DMS79 treated with DMSO at 0.1 percent for 48 hours (cell line): ENCODE measurements at regions not wholly inside any gene's neighbourhood (a gene's known extent, or its start where the extent isn't known, plus 50 kb on each side); places are given as distances from the start of the nearest gene placed in this dataset.

ENCODE experiments used
- DNase-seq: peaks from one replicate; lab custom pipeline; 2025; lab: John Stamatoyannopoulos, UW

GRCh38 chr4:83716874-83717273, 181.0 kb downstream of the GPAT3 start:
- no peak for DNase-seq

GRCh38 chr4:83712890-83713289, 177.0 kb downstream of the GPAT3 start:
- no peak for DNase-seq

- DNase-seq, result no peak
These were observed 173.7 kb downstream of the GPAT3 start for GRCh38 chr4:83709627-83710026.

GRCh38 chr4:83708500-83709175, 172.7 kb downstream of the GPAT3 start:
- no peak for DNase-seq

- no peak for DNase-seq
These were observed 168.9 kb downstream of the GPAT3 start for GRCh38 chr4:83704786-83705185.

- DNase-seq, result no peak
These were observed 167.8 kb downstream of the GPAT3 start for GRCh38 chr4:83703752-83704151.

GRCh38 chr4:83701041-83701440, 165.1 kb downstream of the GPAT3 start:
- DNase-seq, result no peak

DNA sequence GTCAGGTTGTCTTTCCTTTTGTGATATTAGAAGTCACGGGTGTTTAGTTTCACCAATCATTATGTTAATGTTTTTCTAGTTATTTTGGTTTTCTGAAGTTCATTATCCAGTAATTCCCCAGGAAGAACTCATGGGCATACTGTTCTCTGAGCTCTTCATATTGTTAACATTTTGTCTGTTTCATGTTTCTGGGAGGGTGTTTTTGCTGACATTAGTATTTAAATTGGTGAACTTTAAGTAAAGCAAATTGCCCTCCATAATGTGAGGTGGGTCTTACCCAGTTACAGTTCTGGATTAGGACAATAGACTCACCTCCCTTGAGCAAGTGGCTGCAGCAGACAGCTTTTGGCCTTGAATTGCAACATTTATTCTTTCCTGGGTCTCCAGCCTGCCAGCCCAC, 163.4 kb downstream of the GPAT3 start:
- no peak for DNase-seq

DNA sequence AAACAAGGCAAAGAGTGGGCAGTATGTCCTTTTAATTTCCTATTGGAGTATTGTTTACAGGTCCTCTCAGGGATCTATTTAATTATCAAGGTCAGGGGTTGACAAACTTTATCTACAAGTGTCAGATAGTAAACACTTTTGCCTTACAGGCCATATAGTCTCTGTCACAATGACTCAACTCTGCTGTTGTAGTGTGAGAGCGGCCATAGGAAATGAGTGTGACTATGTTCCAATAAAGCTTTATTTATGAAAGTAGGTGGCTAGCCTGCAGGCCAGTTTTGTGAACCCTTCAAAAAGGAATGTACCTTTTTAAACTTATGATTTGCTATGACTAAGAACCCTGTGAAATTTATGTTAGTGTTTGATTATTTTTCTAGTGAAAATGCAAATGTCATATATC, 156.1 kb downstream of the GPAT3 start:
- no peak for DNase-seq

- no peak for DNase-seq
These were observed 150.3 kb downstream of the GPAT3 start for GRCh38 chr4:83686166-83686565.

DNA sequence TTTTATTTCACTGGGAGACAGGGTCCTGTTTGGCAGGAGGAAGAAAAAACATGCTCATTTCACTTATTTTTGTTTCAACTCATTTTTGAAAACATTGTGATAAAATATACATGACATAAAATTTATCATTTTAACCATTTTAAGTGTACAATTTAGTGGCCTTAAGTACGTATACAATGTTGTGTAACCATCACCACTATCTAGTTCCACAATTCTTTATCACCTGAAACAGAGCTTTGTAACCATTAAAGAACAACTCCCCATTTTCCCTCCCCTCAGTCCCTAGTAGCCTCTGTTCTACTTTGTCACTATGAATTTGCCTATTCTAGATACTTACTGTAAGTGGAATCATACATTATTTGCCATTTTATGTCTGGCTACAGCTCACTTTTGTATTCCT, 143.8 kb downstream of the GPAT3 start:
- DNase-seq, result no peak

DNA sequence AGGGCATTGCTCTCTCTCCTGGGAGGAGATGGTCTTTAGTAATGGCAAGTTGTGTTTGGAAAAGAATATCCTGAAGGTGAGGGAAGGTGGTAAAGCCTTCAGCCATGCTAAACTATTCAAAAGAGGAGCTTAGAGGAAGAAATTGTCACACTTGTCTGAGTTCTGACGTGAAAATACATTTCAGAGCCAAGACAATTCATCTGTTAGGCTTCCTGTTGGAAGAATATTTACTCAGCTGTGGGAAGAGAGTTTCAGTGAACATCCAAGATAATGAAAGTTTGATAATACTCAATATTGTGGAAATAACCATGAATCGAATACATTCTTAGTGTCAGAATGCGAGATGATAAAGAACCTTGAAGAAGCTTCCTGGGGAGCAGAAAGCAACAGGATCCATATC, 143.3 kb downstream of the GPAT3 start:
- no peak for DNase-seq

DNA sequence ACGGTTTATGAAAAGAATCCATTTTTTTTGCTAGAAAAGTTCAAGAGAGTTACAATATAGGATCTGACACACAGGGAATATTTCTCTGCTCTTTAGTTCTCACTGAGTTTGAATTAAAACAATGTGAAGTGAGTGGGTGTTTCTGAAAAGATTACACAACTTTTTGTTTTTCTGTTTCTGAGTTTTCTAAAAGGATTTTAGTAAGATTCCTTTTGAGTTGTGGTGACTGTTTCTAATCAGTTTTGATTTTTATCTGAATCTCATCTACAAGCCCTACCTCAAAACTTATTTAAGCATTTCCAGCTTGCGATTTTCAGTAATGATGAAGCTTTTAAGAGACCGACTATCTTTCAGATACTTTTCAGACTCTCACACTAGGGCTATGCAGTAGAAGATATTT, 141.7 kb downstream of the GPAT3 start:
- no peak for DNase-seq

DNA sequence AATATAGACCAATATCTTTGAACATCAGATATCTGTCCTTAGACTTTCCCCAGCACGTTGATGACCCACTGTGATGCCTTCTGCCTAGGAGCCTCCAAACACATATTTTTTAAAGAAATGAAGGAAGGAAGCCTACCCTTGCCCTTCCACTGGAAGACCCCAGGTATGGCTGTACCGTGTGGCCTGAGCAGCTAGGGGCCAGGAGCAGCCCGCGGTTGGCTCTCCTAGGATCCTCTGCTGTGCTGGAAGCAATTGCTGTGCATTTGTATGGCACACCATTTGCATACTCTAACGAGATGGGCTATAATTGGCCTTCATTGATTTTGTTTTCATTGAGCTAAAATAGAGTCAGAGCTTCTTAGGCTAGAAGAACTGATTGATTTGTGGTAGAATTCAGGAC, 128.8 kb downstream of the GPAT3 start:
- no peak for DNase-seq

DNA sequence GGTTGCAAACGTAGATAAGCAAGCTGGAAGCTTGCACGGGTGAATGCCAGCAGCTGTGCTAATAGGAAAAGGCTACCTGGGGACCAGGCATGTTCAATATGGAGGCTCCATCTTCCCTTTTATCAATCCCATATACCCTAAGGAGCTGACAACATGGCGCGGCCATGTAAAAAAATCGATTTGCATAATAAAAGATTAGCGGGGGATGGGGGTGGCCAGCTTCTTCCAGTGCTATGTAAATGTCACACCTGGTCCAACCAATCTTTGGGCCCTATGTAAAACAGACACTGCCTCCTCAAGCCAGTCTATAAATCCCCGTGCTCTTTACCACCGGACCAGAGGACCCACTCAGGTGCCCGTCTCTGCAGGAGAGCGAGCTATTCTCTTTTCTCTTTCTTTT, 128.2 kb downstream of the GPAT3 start:
- no peak for DNase-seq

- DNase-seq, result no peak
These were observed 126.3 kb downstream of the GPAT3 start for GRCh38 chr4:83662204-83662603.

DNA sequence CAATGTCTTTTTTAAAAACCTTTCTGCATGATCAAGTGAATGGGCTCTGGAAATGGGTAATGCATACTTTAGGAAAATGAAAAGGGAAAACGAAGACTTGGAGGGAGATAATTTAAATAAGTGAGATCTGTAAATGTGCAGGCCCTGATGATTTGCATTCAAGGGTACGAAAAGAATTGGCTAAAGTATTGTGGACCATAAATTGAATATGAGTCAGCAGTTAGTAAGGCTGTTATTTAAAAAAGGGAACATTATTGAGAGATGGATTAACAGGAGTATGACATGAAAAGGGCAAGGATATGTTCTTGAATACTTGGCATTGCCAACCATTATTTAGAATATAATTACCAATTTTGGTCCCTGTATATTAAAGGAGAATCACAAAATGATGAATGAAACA, 125.5 kb downstream of the GPAT3 start:
- no peak for DNase-seq

DNA sequence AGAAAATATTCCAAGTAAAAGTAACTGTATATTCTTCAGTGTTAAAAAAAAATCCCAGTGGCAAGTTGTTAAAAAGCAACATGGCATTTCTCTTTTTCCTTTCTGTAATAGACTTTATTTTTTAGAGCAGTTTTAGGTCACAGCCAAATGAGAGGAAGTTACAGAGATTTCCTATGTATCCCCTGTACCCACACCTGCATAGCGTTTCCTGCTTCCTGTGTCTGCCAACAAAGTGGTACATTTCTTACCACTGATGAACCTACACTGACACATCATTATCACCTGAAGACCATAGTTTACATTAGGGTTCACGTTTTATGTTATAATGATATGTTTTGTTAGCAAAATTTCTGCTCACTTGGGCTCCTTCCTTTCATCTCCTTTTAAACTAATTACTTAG, 124.7 kb downstream of the GPAT3 start:
- no peak for DNase-seq

DNA sequence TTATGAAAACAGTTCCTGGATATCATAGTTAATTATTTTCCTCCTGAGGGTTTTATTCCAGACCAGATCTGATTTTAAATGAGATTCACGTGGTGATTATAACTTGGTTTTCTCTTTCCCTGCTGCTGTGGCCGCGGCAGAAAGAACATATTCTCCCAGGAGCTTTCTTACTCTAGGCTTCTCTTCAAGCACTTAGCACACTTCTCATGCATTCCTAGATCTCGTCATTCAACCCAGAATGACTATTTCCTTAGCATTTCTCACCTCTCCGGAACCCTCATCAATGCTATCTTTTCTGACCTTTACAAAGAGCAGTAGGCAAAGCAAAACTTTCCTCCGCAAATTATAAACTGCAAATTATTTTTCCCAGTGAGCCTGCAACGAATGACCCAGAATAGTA, 122.9 kb downstream of the GPAT3 start:
- no peak for DNase-seq

GRCh38 chr4:83657336-83657735, 121.4 kb downstream of the GPAT3 start:
- DNase-seq, result no peak
